ENCODE measurements at regions not wholly inside any gene's neighbourhood (a gene's known extent, or its start where the extent isn't known, plus 50 kb on each side); places are given as distances from the start of the nearest gene placed in this dataset.

DNA sequence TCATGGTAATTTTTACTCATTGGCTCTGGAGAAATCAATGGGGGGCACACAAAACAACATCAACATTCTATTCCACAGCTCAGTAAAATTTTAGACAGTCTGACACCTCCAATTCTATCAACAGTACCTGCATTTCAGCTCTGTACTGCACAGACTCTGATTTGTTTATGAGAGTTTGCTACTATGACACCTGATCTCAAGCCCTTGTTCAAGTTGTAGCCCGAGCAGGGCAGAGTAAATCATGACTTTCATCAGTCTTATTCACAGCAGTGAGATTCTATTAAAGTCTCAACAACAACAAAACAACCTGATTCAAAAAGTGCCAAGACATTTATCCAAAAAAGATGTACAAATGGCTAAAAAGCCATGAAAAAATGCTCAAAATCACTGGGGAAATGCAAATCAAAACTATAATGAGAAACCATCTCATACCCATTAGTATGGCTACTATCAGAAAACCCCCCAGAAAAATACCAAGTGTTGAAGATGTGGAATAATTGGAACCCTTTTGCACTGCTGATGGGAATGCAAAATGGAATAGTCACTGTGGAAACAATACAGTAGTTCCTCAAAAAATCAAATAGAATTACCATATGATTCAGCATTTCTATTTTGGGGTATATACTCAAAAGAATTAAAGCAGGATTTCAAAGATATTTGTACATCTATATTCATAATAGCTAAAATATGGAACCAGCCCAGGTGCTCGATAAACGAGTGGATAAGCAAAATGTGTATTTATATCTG is 71.7 kb upstream of the RBMS1 start:
- intact Hi-C loops (cut with DNase I; ENCODE audit: low total_unique reads): no loop called here
- Histone ChIP-seq H3K4me1 (peaks cover 0 to 45% (median 8%) of the 10 kb centered on the region in 6 donors), H3K27me3 (replicated peaks in 1 of 7) (no peaks in the 10 kb centered on the region), H3K36me3 (no peaks in the 10 kb centered on the region), H3K9me3 (no peaks in the 10 kb centered on the region), H3K4me3 (no peak overlapping the region), H3K27ac (peak overlapping the region in 2 of 8 donors; percentile 63 to 72)
- DNase-seq: no peak
- TF ChIP-seq POLR2AphosphoS5 (IDR thresholded peaks at IDR 0.05): no peak
- no peak for TF ChIP-seq POLR2A (IDR thresholded peaks at IDR 0.05)
- TF ChIP-seq, protein P1, sequence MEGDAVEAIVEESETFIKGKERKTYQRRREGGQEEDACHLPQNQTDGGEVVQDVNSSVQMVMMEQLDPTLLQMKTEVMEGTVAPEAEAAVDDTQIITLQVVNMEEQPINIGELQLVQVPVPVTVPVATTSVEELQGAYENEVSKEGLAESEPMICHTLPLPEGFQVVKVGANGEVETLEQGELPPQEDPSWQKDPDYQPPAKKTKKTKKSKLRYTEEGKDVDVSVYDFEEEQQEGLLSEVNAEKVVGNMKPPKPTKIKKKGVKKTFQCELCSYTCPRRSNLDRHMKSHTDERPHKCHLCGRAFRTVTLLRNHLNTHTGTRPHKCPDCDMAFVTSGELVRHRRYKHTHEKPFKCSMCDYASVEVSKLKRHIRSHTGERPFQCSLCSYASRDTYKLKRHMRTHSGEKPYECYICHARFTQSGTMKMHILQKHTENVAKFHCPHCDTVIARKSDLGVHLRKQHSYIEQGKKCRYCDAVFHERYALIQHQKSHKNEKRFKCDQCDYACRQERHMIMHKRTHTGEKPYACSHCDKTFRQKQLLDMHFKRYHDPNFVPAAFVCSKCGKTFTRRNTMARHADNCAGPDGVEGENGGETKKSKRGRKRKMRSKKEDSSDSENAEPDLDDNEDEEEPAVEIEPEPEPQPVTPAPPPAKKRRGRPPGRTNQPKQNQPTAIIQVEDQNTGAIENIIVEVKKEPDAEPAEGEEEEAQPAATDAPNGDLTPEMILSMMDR (IDR thresholded peaks at IDR 0.05 in 8 of 11, conservative IDR thresholded peaks at IDR 0.05 in 3 of 11): no peak
- 74 to 84% (median 75%) methylated on average over 3 of the region's 3 CpGs for WGBS, 5 donors

DNA sequence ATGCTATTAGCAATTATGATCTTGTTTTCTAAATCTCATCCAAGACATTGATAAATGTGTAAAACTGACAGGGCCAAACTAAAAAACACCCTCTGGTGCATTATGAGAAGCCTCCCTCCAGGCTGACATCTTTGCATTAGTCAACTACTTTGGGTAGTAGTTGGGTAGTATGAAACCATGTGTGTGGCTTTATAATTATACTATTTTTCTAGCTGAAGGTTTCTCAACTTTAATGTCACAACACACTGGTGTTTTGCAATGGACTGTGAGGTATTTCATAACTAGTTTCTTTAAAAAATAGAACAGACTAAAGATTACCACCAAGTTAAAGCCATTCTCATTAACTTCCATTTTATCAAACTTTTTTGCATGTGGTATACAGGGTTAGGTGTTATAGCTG is 73.1 kb upstream of the RBMS1 start:
- H3K27me3 ChIP-seq (replicated peaks in 1 of 7): no peaks in the 10 kb centered on the region
- peaks cover 0 to 1% (median 0%) of the 10 kb centered on the region in 8 donors for H3K9me3 ChIP-seq
- no peaks in the 10 kb centered on the region for H3K36me3 ChIP-seq
- intact Hi-C loops (cut with DNase I; ENCODE audit: low total_unique reads): no loop called here
- H3K4me1 ChIP-seq: peaks cover 0 to 51% (median 8%) of the 10 kb centered on the region in 6 donors
- no peak for DNase-seq
- TF ChIP-seq POLR2A (IDR thresholded peaks at IDR 0.05) (no peak), POLR2AphosphoS5 (IDR thresholded peaks at IDR 0.05) (no peak)
- TF ChIP-seq, protein P1 (IDR thresholded peaks at IDR 0.05 in 8 of 11, conservative IDR thresholded peaks at IDR 0.05 in 3 of 11): no peak
- peak overlapping the region in 5 of 8 donors; percentile 6 to 72 (median 35) for H3K27ac ChIP-seq
- no peak overlapping the region for H3K4me3 ChIP-seq

DNA sequence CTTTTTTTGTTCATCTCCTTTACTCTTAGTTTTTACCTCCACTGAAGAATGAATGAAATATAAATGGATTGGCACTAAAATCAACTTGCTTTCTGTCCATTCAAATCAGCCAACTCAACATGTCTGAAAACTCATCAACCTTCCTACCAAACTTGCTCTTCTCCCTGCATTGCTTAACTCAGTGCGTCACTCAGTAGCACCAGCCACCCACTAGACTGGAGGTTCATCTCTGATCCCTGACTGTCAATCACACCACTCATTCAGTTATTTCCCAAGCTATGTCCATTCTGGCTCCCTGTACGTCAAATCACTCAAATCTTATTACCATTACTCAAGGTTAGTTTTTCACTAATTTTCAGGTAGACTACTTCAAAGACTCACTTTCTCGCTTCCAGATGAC is 75.2 kb upstream of the RBMS1 start:
- peaks cover 0 to 13% (median 2%) of the 10 kb centered on the region in 8 donors for H3K9me3 ChIP-seq
- no peak for DNase-seq
- H3K27me3 ChIP-seq (replicated peaks in 1 of 7): no peaks in the 10 kb centered on the region
- intact Hi-C loops (cut with DNase I; ENCODE audit: low total_unique reads): no loop called here
- WGBS, 5 donors: 87 to 95% (median 90%) methylated on average over 3 of the region's 3 CpGs
- TF ChIP-seq POLR2A (IDR thresholded peaks at IDR 0.05) (no peak), POLR2AphosphoS5 (IDR thresholded peaks at IDR 0.05) (no peak)
- TF ChIP-seq, protein P1 (IDR thresholded peaks at IDR 0.05 in 8 of 11, conservative IDR thresholded peaks at IDR 0.05 in 3 of 11): no peak
- no peak overlapping the region for H3K27ac ChIP-seq
- H3K36me3 ChIP-seq: no peaks in the 10 kb centered on the region
- H3K4me1 ChIP-seq: peaks cover 0 to 48% (median 8%) of the 10 kb centered on the region in 6 donors
- no peak overlapping the region for H3K4me3 ChIP-seq

DNA sequence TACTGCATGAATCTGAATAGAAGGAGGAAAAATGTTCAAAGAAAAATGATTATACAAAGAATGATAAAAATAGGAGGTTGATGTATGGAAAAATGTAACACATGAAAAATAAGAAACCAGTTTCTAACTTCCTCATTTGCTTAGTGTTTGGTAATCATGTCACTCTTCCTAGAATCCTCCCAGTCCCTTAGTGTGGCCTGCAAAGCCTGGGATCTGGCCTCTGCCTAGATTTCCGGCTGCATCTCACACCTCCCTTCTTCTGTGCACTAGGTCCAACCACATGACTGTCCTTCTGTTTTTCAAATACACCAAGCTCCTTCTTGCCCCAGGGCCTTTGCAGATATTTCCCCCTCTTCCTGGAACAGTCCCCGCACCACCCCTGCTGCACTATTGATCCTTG is 76.8 kb upstream of the RBMS1 start:
- DNase-seq: no peak
- Histone ChIP-seq H3K27ac (peak overlapping the region in 2 of 8 donors; percentile 47 to 61), H3K4me3 (no peak overlapping the region), H3K9me3 (peaks cover 0 to 13% (median 2%) of the 10 kb centered on the region in 8 donors), H3K36me3 (no peaks in the 10 kb centered on the region), H3K4me1 (peaks cover 0 to 42% (median 1%) of the 10 kb centered on the region in 6 donors), H3K27me3 (replicated peaks in 1 of 7) (no peaks in the 10 kb centered on the region)
- WGBS, 5 donors: 56 to 92% (median 69%) methylated on average over 2 of the region's 2 CpGs
- TF ChIP-seq POLR2AphosphoS5 (IDR thresholded peaks at IDR 0.05) (no peak), POLR2A (IDR thresholded peaks at IDR 0.05) (no peak)
- TF ChIP-seq, protein P1 (IDR thresholded peaks at IDR 0.05 in 8 of 11, conservative IDR thresholded peaks at IDR 0.05 in 3 of 11): no peak
- intact Hi-C loops (cut with DNase I; ENCODE audit: low total_unique reads): no loop called here
